Heart left ventricle (tissue), 16 donors: ENCODE measurements at regions not wholly inside any gene's neighbourhood (a gene's known extent, or its start where the extent isn't known, plus 50 kb on each side); places are given as distances from the start of the nearest gene placed in this dataset.

Source experiments
- ATAC-seq, 4 donors: fragments of 200-7000 bp; cut with Tn5 transposase; one replicate each; pipeline ENCODE4 v1.9.1; 2020 to 2022; ENCODE audit warnings: moderate library complexity in 4 of 4, mild to moderate bottlenecking in 3 of 4, moderate number of reproducible peaks in 1 of 4
- DNase-seq, 5 donors: peaks; one replicate each; pipeline ENCODE4 v3.0.0-alpha.2; 2020
- H3K27ac ChIP-seq, 12 donors: fragments of 200-600 bp; sonication (generic) in 4 of 12; one replicate each; pipeline versions ENCODE4 v1.5.0 to v1.8.0; 2016 to 2022; ENCODE audit warnings: mild to moderate bottlenecking in 2 of 12
- H3K27me3 ChIP-seq, 9 donors: fragments of 200-600 bp; sonication (generic) in 2 of 9; one replicate each; pipeline versions ENCODE4 v1.5.1 to v1.8.0; 2016 to 2022; ENCODE audit warnings: mild to moderate bottlenecking in 3 of 9
- H3K36me3 ChIP-seq, 9 donors: fragments of 200-600 bp; sonication (generic) in 2 of 9; one replicate each; pipeline versions ENCODE4 v1.5.0 to v1.8.0; 2018 to 2022; ENCODE audit warnings: mild to moderate bottlenecking in 2 of 9
- H3K4me1 ChIP-seq, 12 donors: fragments of 200-600 bp; sonication (generic) in 4 of 12; one replicate each; pipeline versions ENCODE4 v1.5.0 to v1.8.0; 2016 to 2022; ENCODE audit warnings: mild to moderate bottlenecking in 3 of 12
- H3K4me3 ChIP-seq, 12 donors: fragments of 200-600 bp; sonication (generic) in 4 of 12; one replicate each; pipeline versions ENCODE4 v1.5.0 to v1.8.0; 2017 to 2022; ENCODE audit warnings: mild to moderate bottlenecking in 9 of 12, moderate library complexity in 4 of 12
- H3K9me3 ChIP-seq, 12 donors: fragments of 200-600 bp; sonication (generic) in 4 of 12; one replicate each; pipeline versions ENCODE4 v1.5.0 to v1.8.0; 2016 to 2022; ENCODE audit warnings: mild to moderate bottlenecking in 1 of 12
- POLR2A ChIP-seq, 2 donors: fragments of 450-650 bp; IDR thresholded peaks; one replicate each; pipeline ENCODE4 v1.6.1; 2017; ENCODE audit warnings: antibody characterized with exemption in 2 of 2, mild to moderate bottlenecking in 2 of 2, moderate library complexity in 2 of 2
- WGBS, 4 donors: extraction: QIAGEN DNeasy Blood & Tissue Kit in 2 of 4; methylation state at CpG; one replicate each; pipeline versions ENCODE4 v1.1.5 to v1.1.7; 2013 to 2018; 5-methylcytosine and 5-hydroxymethylcytosine counted together
- intact Hi-C, 10 donors: fragments of 100-400 bp; cut with DNase I; formaldehyde crosslinking; loops; one replicate each; pipeline versions ENCODE4 v1.11.1 to v1.14.2; 2022
- TF ChIP-seq, protein P1 (sequence below), 12 donors: fragments of 200-600 bp; sonication (generic) in 4 of 12; IDR thresholded peaks; one replicate each; pipeline versions ENCODE4 v1.5.0 to v1.8.0; 2018 to 2022; ENCODE audit warnings: antibody characterized with exemption in 12 of 12, mild to moderate bottlenecking in 5 of 12
- donor health status: ischemic (EF 13 %, LVEDD 7.1; RV severe dilation, severe dysfunction).
- donor health status: healthy with polysubstance abuse.
- donor health status: DM: no; HTN: yes; CAD: no.
- donor health status: DM: no; HTN: no; CAD: no.
- donor health status: ischemic (EF 25% LVEDD 6.9; RV normal size, moderate dysfunction).
- donor health status: ischemic (EF 25% LVEDD 5.7; RV mildly dilated, moderate dysfunction).
- donor health status: healthy.
- donor health status: DM: yes; HTN: yes; CAD: no.
- donor health status: ischemic (EF 35%, LVEDD 5.7; RV mildly dilated, moderate dysfunction).
- donor health status: nonischemic (EF 11% LVEDD 7.7; RV severe dilation, severe dysfunction).
- donor health status: DM: yes; HTN: yes; CAD: no.
- donor health status: PGD.
- donor health status: ischemic (EF 29% LVEDD 5.4; RV normal size, mild dysfunction).
- donor health status: nonischemic (EF 23%, LVEDD 6.1; RV moderate dilation, normal function).

DNA sequence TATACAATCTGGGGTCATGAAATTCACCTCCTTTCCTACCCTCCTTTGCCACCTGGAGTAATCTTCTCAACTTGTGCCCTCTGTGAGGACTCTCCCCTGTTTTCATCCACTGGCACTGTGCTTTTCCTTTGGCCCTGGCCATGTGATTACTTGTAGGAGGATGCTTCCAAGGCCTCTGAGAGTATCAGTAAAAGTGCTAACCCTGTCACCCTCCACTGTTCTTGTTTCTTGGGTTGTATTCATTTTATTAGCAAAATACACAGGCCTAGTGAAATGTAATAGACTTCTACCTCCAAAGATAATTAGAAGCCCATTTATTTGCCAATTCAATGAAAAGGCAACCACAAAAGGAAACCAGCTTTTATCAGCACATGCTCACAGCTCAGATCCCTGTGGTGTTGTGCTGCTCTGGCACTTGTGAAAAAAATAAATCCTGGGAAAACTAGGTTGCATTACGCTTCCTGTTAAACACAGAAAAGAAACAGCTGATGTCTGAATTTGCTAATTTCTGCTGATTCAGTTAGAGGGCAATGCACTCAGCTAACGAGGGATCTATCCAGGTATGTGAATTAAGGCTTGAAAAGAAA lies 357.5 kb upstream of the ETAA1 start:
- Histone ChIP-seq H3K4me1 (no peaks in the 10 kb centered on the region), H3K27ac (no peak overlapping the region), H3K36me3 (no peaks in the 10 kb centered on the region), H3K27me3 (no peaks in the 10 kb centered on the region), H3K9me3 (no peaks in the 10 kb centered on the region), H3K4me3 (no peak overlapping the region)
- WGBS, 4 donors, result 59 to 71% (median 64%) methylated on average over 2 of the region's 2 CpGs
- ATAC-seq (no peak), DNase-seq (no peak)
- intact Hi-C loops, result no loop called here
- no peak for TF ChIP-seq POLR2A (IDR thresholded peaks at IDR 0.05)
- TF ChIP-seq, protein P1, sequence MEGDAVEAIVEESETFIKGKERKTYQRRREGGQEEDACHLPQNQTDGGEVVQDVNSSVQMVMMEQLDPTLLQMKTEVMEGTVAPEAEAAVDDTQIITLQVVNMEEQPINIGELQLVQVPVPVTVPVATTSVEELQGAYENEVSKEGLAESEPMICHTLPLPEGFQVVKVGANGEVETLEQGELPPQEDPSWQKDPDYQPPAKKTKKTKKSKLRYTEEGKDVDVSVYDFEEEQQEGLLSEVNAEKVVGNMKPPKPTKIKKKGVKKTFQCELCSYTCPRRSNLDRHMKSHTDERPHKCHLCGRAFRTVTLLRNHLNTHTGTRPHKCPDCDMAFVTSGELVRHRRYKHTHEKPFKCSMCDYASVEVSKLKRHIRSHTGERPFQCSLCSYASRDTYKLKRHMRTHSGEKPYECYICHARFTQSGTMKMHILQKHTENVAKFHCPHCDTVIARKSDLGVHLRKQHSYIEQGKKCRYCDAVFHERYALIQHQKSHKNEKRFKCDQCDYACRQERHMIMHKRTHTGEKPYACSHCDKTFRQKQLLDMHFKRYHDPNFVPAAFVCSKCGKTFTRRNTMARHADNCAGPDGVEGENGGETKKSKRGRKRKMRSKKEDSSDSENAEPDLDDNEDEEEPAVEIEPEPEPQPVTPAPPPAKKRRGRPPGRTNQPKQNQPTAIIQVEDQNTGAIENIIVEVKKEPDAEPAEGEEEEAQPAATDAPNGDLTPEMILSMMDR (IDR thresholded peaks at IDR 0.05), result no peak

DNA sequence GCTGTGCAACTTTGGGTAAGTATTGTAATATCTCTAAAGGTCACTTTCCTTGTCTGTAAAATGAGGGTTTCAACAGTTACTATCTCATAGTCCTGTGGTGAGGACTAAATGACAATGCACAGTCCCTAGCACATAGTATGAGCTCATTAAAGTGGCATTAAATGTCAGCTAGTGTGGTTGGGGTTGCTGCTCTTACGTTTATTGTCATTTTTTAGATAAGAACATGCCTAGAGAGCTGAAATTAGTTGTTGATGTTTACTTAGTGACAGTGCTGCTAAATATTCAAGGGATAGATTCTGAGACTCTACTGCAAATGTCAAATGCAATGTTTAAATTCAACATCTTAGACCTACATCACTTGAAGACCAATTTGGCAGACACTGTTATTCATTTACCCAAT lies 356.1 kb upstream of the ETAA1 start:
- ATAC-seq (no peak), DNase-seq (no peak)
- no peaks in the 10 kb centered on the region for H3K4me1 ChIP-seq
- H3K4me3 ChIP-seq, result no peak overlapping the region
- WGBS, 4 donors, result 11 to 31% (median 23%) methylated on average over 1 of the region's 1 CpG
- no peak for TF ChIP-seq POLR2A (IDR thresholded peaks at IDR 0.05)
- TF ChIP-seq, protein P1 (IDR thresholded peaks at IDR 0.05), result no peak
- H3K27me3 ChIP-seq, result no peaks in the 10 kb centered on the region
- intact Hi-C loops, result no loop called here
- H3K9me3 ChIP-seq, result no peaks in the 10 kb centered on the region
- no peak overlapping the region for H3K27ac ChIP-seq
- no peaks in the 10 kb centered on the region for H3K36me3 ChIP-seq

- H3K9me3 ChIP-seq, result no peaks in the 10 kb centered on the region
- no peak overlapping the region for H3K4me3 ChIP-seq
- WGBS, 4 donors, result 84 to 93% (median 86%) methylated on average over 2 to 3 of the region's 3 CpGs
- ATAC-seq, result no peak
- no peak overlapping the region for H3K27ac ChIP-seq
- no peaks in the 10 kb centered on the region for H3K4me1 ChIP-seq
- no peaks in the 10 kb centered on the region for H3K27me3 ChIP-seq
- intact Hi-C loops, result no loop called here
- DNase-seq, result no peak
- H3K36me3 ChIP-seq, result no peaks in the 10 kb centered on the region
- TF ChIP-seq, protein P1 (IDR thresholded peaks at IDR 0.05), result no peak
- no peak for TF ChIP-seq POLR2A (IDR thresholded peaks at IDR 0.05)
These were observed 353.2 kb upstream of the ETAA1 start for GRCh38 chr2:67043781-67044478.

GRCh38 chr2:67046591-67046990 lies 350.5 kb upstream of the ETAA1 start:
- Histone ChIP-seq H3K27ac (no peak overlapping the region), H3K4me1 (no peaks in the 10 kb centered on the region), H3K27me3 (no peaks in the 10 kb centered on the region), H3K9me3 (no peaks in the 10 kb centered on the region), H3K36me3 (no peaks in the 10 kb centered on the region), H3K4me3 (no peak overlapping the region)
- intact Hi-C loops, result no loop called here
- no peak for DNase-seq
- TF ChIP-seq, protein P1 (IDR thresholded peaks at IDR 0.05), result no peak
- TF ChIP-seq POLR2A (IDR thresholded peaks at IDR 0.05), result no peak
- no peak for ATAC-seq
- 83 to 96% (median 93%) methylated on average over 1 of the region's 1 CpG for WGBS, 4 donors
